ENCODE measurements at regions not wholly inside any gene's neighbourhood (a gene's known extent, or its start where the extent isn't known, plus 50 kb on each side); places are given as distances from the start of the nearest gene placed in this dataset.
"Not testable (repeated sequence)": the region's sequence is repeated elsewhere in the genome, so short reads cannot be mapped to it uniquely, and the experiment has no call there.

GRCh38 chr13:64725492-64725891 lies 2504.6 kb downstream of the PCDH9 start:
- no peak for DNase-seq

DNA sequence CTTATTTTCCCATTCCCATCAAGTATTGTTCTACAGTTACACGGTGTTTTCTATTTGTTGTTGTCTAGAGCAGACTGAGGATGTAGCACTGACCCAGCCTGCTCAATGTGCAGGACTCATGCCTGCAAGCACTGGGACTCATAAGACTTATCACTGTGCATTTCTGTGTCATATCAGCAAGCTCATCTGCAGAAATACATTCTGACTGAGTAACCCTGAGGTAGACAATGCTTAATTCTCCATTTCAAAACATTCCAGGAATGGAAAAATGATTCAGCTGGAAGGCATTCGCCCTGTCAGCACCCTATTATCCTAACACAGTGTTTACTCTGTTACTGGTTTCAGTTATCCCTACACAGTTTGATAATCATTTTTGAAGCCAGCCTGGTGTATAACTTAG lies 2506.4 kb downstream of the PCDH9 start:
- DNase-seq: no peak

DNA sequence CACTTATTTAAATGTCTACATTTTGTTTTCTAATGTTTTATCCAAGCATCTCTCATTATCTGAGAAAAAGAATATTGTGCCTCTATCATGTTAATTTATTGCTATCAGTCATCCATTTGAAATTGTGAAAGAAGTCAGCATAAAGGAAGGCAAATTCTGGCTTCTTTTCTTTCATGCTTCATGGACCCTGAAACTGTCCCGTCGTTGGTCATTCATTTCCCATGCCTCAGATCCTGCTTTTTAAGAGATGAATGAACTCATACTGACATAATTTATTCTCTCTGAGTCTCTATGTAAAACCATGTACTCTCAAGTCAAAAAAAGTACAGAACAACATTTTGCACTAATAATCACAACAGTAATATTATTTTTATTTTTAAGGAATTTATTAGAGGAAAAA lies 2512.0 kb downstream of the PCDH9 start:
- DNase-seq: no peak

GRCh38 chr13:64716936-64717335 lies 2513.2 kb downstream of the PCDH9 start:
- DNase-seq: no peak

- DNase-seq: no peak
These were observed 2521.1 kb downstream of the PCDH9 start for GRCh38 chr13:64709079-64709478.

DNA sequence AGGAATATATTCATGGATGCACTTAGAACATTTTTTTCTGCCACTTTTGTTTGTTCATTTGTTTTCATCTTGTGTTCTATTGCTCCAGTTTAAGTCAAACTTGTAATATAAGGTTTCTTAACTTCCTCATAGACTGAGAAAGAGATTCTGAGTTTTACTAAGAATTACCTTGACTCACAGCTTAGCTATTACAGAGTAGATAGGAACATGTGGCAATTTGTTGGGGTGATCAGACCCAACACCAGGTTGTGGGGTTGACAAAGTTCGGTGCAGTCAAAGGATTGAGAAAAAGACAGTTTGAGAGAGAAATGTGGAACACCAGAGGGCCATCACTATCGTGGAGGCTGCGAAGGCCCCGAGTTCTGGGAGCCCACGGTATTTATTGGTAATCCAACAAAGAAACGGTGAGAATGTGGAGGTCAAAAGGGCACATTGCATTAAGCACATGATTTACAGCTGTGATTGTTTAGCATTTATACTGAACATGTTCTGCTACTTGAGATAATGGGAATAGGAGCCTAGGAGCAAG lies 2526.0 kb downstream of the PCDH9 start:
- no peak for DNase-seq

DNA sequence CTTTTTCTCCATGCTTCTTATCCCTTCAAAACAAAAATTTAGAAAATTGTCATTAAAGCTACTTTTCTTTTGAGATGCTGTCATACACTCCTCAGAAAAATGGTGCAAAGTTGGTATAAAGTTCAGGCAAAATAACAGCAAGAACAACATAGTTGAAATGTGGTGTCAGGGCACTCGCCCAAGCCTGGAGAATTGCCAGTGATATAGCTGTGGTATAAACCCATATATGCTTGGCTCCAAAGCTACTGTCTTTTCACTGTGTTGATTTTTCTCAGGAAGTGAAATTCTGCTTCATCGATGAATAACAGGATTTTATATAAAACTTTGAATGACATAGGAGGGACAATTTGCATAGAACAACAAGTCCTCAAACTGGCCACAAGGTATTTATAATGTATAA lies 2532.9 kb downstream of the PCDH9 start:
- DNase-seq: no peak

GRCh38 chr13:64688893-64689677 lies 2541.1 kb downstream of the PCDH9 start:
- no peak for DNase-seq

DNA sequence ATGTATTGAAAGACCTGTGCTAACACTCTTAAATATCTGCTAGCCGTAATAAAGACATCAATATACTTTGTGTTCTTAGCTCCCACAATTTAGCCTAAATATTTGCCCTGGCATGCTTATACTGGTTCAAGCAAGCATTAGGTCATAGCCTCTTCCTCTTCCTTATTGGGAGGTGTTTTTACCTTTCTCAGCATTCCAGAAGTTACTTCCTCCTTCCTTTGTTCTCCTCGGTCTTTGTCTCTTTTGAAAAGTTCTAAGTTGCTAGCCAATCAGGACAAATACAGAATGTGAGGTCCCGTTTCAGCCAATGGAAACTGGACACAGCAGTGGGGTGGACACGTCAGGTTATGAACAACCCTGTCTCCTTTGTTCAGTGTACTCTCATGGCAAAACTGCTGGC lies 2543.6 kb downstream of the PCDH9 start:
- not testable (repeated sequence) for DNase-seq

GRCh38 chr13:64684685-64685431 lies 2545.3 kb downstream of the PCDH9 start:
- DNase-seq: no peak

DNA sequence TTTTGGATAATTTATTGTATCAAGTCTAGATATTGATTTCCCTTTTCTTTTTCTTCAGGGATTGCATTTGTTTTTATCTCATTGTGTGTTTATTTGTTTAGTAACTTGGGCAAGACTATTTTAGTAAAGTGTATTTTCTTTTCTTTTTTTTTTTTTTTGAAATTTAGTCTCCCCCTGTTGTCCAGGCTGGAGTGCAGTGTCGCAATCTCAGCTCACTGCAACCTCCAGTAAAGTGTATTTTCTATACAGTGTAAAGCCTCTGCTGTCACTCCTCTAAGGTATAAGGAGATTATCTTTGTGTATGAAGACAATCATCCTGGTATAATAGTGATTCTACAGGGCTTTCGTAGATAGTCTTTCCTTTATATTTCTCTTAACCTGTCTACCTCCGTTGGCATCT lies 2546.0 kb downstream of the PCDH9 start:
- DNase-seq: no peak

DNA sequence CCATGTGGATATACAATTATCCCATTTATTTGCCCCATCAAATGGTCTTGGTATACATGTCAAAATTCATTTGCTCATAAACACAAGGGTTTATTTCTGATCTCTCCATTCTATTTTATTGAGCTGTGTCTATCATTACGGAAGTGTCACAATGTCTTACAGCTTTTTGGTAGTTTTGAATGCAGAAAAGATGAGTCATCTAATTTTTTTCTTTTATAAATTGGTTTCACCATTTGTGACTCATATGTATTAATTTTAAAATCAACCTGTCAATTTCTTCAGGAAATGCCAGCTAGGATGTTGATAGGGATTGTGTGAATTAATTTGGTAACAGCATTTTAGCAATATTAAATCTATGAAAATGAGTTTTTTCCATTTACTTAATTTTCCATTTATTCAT lies 2549.4 kb downstream of the PCDH9 start:
- no peak for DNase-seq

- no peak for DNase-seq
These were observed 2554.8 kb downstream of the PCDH9 start for GRCh38 chr13:64675255-64675892.

DNA sequence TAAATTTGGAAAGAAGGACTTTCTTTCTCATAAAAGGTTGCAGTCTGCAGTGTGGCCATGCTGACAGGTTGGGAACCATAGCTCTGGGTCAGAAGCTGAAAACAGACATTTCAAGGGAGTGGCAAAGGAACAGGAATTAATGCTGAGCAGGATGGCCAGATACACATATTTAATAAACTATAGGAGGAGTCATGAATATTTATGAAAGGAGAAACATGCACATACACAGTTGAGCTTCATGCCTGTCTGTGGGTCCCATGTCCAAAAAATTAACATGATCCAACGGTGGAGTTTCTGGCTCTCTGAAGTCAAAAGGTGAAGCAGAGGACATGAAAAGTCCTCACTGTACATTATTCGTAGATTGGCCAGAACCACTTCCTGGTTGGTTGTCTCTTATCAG lies 2556.0 kb downstream of the PCDH9 start:
- no peak for DNase-seq

DNA sequence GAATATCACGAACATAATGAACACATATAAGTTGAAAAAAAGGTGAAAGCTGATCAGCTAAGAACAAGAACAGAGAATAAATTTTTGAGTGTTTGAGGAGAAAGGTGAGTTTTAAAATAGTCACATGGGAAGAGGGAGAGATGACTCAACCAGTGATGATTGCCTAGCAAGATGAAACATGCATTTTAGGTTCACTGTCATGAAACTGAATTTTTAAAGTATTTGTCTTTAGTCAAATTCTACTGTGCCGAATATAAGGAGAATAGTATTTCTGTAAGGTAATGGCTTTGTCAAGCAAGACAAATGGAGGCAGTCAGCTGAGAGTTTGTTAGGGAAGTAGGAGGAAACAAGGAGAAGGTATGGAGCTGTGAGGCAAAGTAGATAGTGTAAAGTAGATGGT lies 2557.4 kb downstream of the PCDH9 start:
- DNase-seq: no peak

DNA sequence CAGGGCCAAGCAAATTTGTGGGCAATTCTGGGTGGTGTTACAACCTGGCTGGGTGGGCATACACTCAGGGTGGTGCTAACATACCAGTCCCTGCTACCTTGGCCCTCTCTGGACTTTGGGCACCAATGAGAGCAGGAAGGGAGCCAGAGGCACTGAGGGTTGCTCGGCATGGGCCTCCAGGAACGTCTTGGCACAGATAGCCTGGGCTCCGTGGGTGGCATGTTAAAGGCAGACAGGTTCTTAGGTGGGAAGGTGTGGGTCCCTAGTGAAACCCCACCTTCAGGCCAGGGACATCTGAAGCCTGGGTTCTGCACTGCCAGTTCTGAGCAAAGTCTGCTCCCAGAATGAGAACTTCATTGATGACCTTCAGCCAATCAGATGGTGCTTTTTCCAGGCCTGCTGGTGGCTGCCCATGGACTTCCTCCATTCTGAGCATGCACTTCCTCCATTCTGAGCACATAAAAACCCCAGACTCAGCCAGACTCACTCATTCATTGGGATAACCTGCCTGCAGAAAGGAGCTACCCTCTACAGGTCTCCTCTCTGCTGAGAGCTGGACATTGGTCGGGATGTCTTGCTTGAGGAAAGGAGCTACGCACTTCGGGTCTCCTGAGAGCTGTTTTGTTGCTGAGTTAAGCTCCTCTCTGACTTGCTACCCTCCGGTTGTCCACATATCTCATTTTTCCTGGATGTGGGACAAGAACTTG lies 2567.1 kb downstream of the PCDH9 start:
- no peak for DNase-seq

GRCh38 chr13:64648293-64648692 lies 2581.8 kb downstream of the PCDH9 start:
- DNase-seq: no peak

DNA sequence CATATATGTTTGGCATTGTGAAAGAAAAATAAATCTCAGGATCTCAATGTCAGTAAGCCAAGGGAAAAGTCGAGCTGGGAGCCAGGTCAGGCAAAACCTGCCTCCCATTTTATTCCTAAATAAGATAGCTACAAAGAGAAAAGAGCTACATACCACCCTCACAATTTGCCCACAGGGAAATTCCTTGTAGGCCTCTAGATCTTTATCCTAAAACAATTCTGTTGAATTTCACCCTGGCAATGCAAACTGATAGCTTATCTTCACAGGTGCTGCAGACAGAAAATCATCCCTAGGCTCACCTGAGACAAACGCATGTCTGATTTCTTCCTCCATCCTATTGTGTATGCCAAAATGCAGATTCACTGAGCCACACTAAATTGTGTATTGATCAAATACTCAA lies 2587.1 kb downstream of the PCDH9 start:
- DNase-seq: no peak

- no peak for DNase-seq
These were observed 2590.1 kb downstream of the PCDH9 start for GRCh38 chr13:64640002-64640401.

GRCh38 chr13:64639206-64639605 lies 2590.9 kb downstream of the PCDH9 start:
- DNase-seq: no peak

DNA sequence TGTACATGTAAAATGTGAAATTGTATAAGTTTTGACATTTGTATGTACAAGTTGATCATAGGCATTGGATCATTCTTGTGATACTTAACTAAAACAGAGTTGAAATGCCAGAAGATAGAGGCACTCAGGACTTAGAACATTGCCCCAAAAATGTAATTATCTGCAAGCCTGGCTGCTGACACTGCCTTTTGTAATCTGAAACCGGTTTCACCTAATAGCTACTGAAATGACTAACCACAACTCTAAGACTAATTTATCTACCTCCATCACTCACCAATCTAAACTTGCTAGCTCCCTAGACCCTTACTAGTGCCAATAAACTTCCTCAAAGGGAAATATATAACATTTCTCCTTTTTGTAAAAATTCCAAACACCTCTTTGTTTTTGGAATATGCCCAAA lies 2596.2 kb downstream of the PCDH9 start:
- DNase-seq: no peak

DNA sequence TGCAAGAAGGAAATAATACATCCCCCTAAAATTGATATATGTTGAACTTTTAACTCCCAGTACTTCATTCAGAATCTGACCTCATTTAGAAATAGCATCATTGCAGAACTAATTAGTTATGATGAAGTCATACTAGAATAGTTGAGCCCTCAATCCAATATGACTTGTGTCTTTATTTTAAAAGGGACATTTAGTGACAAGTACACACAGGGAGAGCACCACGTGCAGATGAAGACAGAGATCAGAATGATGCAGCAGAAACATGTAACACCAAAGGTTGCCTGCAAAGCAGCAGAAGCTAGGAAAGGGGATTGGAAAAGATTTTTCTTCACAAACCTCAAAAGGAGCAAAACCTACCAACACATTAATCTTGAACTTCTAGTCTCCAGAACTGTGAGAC lies 2602.5 kb downstream of the PCDH9 start:
- no peak for DNase-seq

DNA sequence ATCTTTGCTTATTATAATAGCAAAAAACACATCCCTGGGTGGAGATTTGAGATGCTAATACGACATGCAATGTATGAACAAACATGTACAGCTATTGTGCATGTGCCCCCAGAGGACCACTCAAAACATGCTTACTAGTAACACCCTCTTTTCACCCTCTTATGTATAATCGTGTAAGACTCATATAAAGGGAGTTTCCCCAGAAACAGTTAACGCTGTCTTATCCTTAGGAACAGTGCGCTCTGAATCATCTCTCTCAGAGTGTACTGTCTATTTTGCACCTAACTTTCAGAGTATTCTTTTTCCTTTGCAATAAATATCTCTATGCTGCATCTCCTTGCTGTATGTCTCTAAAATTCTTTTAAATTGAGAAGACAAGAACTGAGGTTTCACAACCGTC lies 2604.0 kb downstream of the PCDH9 start:
- DNase-seq: no peak
